ENCODE measurements at regions not wholly inside any gene's neighbourhood (a gene's known extent, or its start where the extent isn't known, plus 50 kb on each side); places are given as distances from the start of the nearest gene placed in this dataset.

DNA sequence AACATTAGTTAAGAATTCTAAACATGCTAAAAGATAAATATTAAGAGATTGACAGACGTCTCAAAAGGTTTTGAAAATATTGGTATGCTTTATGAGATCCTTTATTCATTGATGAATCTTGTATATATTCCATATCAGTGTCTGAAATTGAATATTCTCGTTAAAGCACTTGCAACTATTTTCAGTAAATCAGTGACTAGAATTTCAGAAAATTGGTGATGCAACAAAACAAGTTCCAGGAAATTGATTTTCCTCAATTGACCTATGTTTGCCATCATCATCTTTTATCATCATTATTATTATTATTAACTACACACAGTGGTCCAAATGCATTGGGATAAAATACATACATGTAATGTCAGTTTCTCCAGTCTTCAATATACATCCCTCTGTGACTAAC is 453.6 kb downstream of the CCER1 start:
- TF ChIP-seq TAF1 (IDR thresholded peaks at IDR 0.05; ENCODE audit: low read depth) (no peak), POLR2AphosphoS5 (IDR thresholded peaks at IDR 0.05) (no peak)
- TF ChIP-seq, protein P1, sequence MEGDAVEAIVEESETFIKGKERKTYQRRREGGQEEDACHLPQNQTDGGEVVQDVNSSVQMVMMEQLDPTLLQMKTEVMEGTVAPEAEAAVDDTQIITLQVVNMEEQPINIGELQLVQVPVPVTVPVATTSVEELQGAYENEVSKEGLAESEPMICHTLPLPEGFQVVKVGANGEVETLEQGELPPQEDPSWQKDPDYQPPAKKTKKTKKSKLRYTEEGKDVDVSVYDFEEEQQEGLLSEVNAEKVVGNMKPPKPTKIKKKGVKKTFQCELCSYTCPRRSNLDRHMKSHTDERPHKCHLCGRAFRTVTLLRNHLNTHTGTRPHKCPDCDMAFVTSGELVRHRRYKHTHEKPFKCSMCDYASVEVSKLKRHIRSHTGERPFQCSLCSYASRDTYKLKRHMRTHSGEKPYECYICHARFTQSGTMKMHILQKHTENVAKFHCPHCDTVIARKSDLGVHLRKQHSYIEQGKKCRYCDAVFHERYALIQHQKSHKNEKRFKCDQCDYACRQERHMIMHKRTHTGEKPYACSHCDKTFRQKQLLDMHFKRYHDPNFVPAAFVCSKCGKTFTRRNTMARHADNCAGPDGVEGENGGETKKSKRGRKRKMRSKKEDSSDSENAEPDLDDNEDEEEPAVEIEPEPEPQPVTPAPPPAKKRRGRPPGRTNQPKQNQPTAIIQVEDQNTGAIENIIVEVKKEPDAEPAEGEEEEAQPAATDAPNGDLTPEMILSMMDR (IDR thresholded peaks at IDR 0.05; ENCODE audit: poor library complexity, severe bottlenecking), result no peak

Data from neural cell (in vitro differentiated cells).